ENCODE measurements at regions not wholly inside any gene's neighbourhood (a gene's known extent, or its start where the extent isn't known, plus 50 kb on each side); places are given as distances from the start of the nearest gene placed in this dataset.

DNA sequence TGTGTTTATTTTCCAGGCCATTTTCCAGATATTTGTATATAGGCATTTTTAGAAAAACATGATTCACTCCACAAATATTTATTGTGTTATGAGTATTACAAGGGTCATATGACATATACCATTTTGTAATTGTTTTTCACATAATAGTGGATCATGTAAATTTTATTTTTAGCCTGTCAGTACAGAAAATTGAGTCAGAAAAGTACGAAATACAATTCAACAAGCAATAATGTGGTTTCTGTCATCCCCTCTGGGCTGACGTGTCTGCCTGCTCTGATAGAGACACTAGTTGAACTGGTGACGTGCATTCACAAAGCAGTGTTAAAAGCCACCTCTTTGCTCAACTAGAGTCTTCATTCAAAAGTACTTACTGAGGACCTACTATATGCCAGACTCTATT, 97.9 kb upstream of the STEAP1B start:
- TF ChIP-seq, protein P1, sequence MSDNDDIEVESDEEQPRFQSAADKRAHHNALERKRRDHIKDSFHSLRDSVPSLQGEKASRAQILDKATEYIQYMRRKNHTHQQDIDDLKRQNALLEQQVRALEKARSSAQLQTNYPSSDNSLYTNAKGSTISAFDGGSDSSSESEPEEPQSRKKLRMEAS (CRISPR knock-in tag; IDR thresholded peaks at IDR 0.05), result no peak
- TF ChIP-seq JUN (CRISPR knock-in tag; IDR thresholded peaks at IDR 0.05) (no peak), ZNF121 (CRISPR knock-in tag; IDR thresholded peaks at IDR 0.05) (no peak)
- TF ChIP-seq, protein P2, sequence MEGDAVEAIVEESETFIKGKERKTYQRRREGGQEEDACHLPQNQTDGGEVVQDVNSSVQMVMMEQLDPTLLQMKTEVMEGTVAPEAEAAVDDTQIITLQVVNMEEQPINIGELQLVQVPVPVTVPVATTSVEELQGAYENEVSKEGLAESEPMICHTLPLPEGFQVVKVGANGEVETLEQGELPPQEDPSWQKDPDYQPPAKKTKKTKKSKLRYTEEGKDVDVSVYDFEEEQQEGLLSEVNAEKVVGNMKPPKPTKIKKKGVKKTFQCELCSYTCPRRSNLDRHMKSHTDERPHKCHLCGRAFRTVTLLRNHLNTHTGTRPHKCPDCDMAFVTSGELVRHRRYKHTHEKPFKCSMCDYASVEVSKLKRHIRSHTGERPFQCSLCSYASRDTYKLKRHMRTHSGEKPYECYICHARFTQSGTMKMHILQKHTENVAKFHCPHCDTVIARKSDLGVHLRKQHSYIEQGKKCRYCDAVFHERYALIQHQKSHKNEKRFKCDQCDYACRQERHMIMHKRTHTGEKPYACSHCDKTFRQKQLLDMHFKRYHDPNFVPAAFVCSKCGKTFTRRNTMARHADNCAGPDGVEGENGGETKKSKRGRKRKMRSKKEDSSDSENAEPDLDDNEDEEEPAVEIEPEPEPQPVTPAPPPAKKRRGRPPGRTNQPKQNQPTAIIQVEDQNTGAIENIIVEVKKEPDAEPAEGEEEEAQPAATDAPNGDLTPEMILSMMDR (IDR thresholded peaks at IDR 0.05), result no peak

Measured in WTC11 (cell line).